ENCODE measurements at regions not wholly inside any gene's neighbourhood (a gene's known extent, or its start where the extent isn't known, plus 50 kb on each side); places are given as distances from the start of the nearest gene placed in this dataset.

- Histone ChIP-seq H3K4me1 (ENCODE audit: insufficient read depth, low read length) (no peaks in the 10 kb centered on the region), H3K36me3 (ENCODE audit: low read depth, low read length) (no peaks in the 10 kb centered on the region), H3K4me3 (ENCODE audit: low read length) (no peak overlapping the region), H3K9me2 (replicated peaks; ENCODE audit: low read length) (no peaks in the 10 kb centered on the region), H3K79me2 (ENCODE audit: low read length) (no peaks in the 10 kb centered on the region), H3K9me3 (ENCODE audit: low read length) (no peaks in the 10 kb centered on the region), H3K27ac (ENCODE audit: low read length) (no peak overlapping the region), H3K4me2 (ENCODE audit: low read length) (no peak overlapping the region), H3K9ac (ENCODE audit: low read length) (no peak overlapping the region), H3K27me3 (ENCODE audit: low read length) (no peaks in the 10 kb centered on the region), H2AFZ (ENCODE audit: low read length) (no peak overlapping the region), H3F3A (ENCODE audit: low read length, unreplicated experiment) (no peaks in the 10 kb centered on the region), H4K20me1 (ENCODE audit: low read length) (no peaks in the 10 kb centered on the region)
- TF ChIP-seq EZH2phosphoT487 (IDR thresholded peaks at IDR 0.05; ENCODE audit: borderline replicate concordance, low read length): no peak
- TF ChIP-seq CTCF (conservative IDR thresholded peaks at IDR 0.05; ENCODE audit: low read depth, low read length): no peak
- TF ChIP-seq EZH2 (IDR thresholded peaks at IDR 0.05; ENCODE audit: low read length, unreplicated experiment): no peak
- POLR2A ChIA-PET (ENCODE audit: unreplicated experiment): no interaction called here
- intact Hi-C loops (cut with micrococcal nuclease): no loop called here
- CTCF ChIA-PET: no interaction called here
- DNase-seq (no peak), ATAC-seq (no peak)
- no TSS peak for BruUV-seq (replicated peaks)
Measured at GRCh38 chr3:66622756-66623457, 122.1 kb upstream of the LRIG1 start.

- Histone ChIP-seq H3K27me3 (ENCODE audit: low read length) (no peaks in the 10 kb centered on the region), H3K9ac (ENCODE audit: low read length) (no peak overlapping the region), H3K27ac (ENCODE audit: low read length) (no peak overlapping the region), H3K79me2 (ENCODE audit: low read length) (no peaks in the 10 kb centered on the region), H4K20me1 (ENCODE audit: low read length) (no peaks in the 10 kb centered on the region), H3K4me2 (ENCODE audit: low read length) (no peak overlapping the region), H3K4me1 (ENCODE audit: insufficient read depth, low read length) (no peaks in the 10 kb centered on the region), H3K4me3 (ENCODE audit: low read length) (no peak overlapping the region), H2AFZ (ENCODE audit: low read length) (no peak overlapping the region), H3F3A (ENCODE audit: low read length, unreplicated experiment) (no peaks in the 10 kb centered on the region), H3K36me3 (ENCODE audit: low read depth, low read length) (no peaks in the 10 kb centered on the region), H3K9me3 (ENCODE audit: low read length) (no peaks in the 10 kb centered on the region), H3K9me2 (replicated peaks; ENCODE audit: low read length) (no peaks in the 10 kb centered on the region)
- no peak for ATAC-seq
- intact Hi-C loops (cut with micrococcal nuclease): no loop called here
- DNase-seq: no peak
- ChIA-PET CTCF (no interaction called here), POLR2A (ENCODE audit: unreplicated experiment) (no interaction called here)
- TF ChIP-seq EZH2phosphoT487 (IDR thresholded peaks at IDR 0.05; ENCODE audit: borderline replicate concordance, low read length): no peak
- no peak for TF ChIP-seq CTCF (conservative IDR thresholded peaks at IDR 0.05; ENCODE audit: low read depth, low read length)
- no peak for TF ChIP-seq EZH2 (IDR thresholded peaks at IDR 0.05; ENCODE audit: low read length, unreplicated experiment)
- no TSS peak for BruUV-seq (replicated peaks)
Measured at GRCh38 chr3:66625505-66626216, 124.8 kb upstream of the LRIG1 start.
